Left colon (tissue), 2 donors: ENCODE measurements at regions not wholly inside any gene's neighbourhood (a gene's known extent, or its start where the extent isn't known, plus 50 kb on each side); places are given as distances from the start of the nearest gene placed in this dataset.
"Not testable (repeated sequence)": the region's sequence is repeated elsewhere in the genome, so short reads cannot be mapped to it uniquely, and the experiment has no call there.

Experiments used
- ATAC-seq: fragments of 200-7000 bp; cut with Tn5 transposase; one replicate; pipeline ENCODE4 v1.9.1; 2020; ENCODE audit warnings: mild to moderate bottlenecking, moderate library complexity
- DNase-seq, 2 donors: peaks; one replicate each; pipeline ENCODE4 v3.0.0-alpha.2; 2020
- intact Hi-C, 2 donors: fragments of 100-400 bp; cut with DNase I in 1 of 2; cut with micrococcal nuclease in 1 of 2; formaldehyde crosslinking; loops; one replicate each; pipeline versions ENCODE4 v1.11.2 to v1.14.0; 2022; cut with DNase I, micrococcal nuclease
- donor health status: DM: no; HTN: no; CAD: no.
- donor health status: DM: yes; HTN: yes; CAD: no.

GRCh38 chrX:142505839-142506238 lies 300.7 kb upstream of the MAGEC2 start:
- DNase-seq (no peak), ATAC-seq (no peak)
- intact Hi-C loops, result no loop called here

DNA sequence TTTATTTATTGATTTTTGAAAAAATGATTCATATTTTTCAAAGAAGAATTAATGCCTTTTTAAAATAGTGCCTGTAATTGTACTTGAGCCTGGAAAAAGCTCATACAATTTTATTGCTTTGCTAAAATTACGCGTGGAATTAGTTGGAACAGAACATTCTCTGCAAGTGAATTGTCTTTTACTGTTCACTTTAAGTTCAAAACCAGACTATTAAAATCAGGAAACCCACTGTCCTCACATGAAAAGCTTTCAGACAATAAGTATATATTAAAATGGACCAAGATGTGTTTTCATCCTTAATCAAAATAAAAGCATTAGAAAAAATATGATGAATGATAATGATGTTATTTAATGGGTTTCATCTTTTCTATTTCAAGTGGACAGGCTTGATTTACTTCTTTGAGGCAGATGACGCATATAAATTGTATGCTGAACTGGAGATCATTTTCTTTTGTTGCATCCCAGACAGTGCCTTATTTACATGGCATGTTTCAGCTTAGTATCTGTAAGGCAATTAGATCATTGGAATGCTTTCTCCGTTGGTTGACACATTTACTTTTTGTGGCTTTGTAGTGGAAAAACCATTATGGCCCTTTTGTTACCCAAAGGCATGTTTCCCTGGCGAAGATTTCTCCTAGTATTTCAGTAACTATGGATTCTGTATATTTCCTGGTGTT lies 299.0 kb upstream of the MAGEC2 start:
- ATAC-seq (no peak), DNase-seq (no peak)
- intact Hi-C loops, result no loop called here

DNA sequence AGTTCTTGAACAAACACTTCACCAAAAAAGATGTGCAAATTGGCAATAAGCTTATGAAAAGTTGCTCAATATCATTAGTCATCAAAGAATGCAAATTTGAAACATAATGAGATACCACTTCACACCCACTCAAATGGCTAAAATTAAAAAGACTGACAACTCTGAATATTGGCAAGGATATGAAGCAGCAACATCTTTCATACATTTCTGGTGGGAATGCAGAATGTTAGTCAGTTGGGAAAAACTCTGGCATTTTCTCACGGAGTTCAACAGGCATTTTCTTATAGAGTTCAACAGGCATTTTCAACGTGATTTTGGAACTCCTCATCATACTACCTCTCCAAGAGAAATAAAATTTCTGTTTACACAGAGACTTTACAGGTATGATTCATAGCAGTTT lies 297.4 kb upstream of the MAGEC2 start:
- intact Hi-C loops, result no loop called here
- ATAC-seq (no peak), DNase-seq (no peak)

- no peak for ATAC-seq
- intact Hi-C loops, result no loop called here
These were observed 294.9 kb upstream of the MAGEC2 start for GRCh38 chrX:142499992-142500391.

DNA sequence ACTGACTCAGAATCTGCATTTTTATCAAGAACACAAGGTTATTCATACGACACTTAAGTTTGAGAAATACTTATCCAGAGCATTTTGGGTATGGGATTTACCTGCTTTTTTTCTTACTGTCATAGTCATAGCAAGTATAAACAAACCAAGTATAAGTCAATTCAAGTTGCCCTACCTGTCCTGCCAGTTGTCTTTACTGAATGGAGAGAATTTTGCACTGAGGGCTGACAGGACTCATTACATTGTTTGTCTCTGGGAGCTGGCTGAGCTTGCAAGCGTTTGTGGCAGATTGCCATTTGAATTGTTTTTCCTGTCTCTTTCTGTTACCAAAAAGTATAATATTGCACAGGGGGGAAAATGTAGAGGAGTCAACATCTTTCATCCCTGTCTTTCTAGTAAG lies 278.9 kb upstream of the MAGEC2 start:
- DNase-seq (no peak), ATAC-seq (no peak)
- intact Hi-C loops, result no loop called here

More at GRCh38 chrX:142499992-142500391, 294.9 kb upstream of the MAGEC2 start:
- no peak for DNase-seq

GRCh38 chrX:142446349-142446748 lies 241.3 kb upstream of the MAGEC2 start:
- ATAC-seq (no peak), DNase-seq (no peak)
- intact Hi-C loops, result no loop called here

- DNase-seq (no peak), ATAC-seq (no peak)
These were observed 223.8 kb upstream of the MAGEC2 start for GRCh38 chrX:142428916-142429315.

DNA sequence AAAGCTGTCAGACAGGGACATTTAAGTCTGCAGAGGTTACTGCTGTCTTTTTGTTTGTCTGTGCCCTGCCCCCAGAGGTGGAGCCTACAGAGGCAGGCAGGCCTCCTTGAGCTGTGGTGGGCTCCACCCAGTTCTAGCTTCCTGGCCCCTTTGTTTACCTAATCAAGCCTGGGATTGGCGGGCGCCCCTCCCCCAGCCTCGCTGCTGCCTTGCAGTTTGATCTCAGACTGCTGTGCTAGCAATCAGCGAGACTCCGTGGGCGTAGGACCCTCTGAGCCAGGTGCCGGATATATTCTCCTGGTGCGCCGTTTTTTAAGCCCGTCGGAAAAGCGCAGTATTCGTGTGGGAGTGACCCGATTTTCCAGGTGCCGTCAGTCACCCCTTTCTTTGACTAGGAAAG lies 185.9 kb upstream of the MAGEC2 start:
- ATAC-seq, intact Hi-C loops, DNase-seq: not testable (repeated sequence)

More at GRCh38 chrX:142428916-142429315, 223.8 kb upstream of the MAGEC2 start:
- intact Hi-C loops, result no loop called here

- ATAC-seq (no peak), DNase-seq (no peak)
- intact Hi-C loops, result no loop called here
These were observed 158.4 kb upstream of the MAGEC2 start for GRCh38 chrX:142363501-142363900.

- no peak for ATAC-seq
- no peak for DNase-seq
- intact Hi-C loops, result no loop called here
These were observed 154.2 kb upstream of the MAGEC2 start for GRCh38 chrX:142359331-142359730.

DNA sequence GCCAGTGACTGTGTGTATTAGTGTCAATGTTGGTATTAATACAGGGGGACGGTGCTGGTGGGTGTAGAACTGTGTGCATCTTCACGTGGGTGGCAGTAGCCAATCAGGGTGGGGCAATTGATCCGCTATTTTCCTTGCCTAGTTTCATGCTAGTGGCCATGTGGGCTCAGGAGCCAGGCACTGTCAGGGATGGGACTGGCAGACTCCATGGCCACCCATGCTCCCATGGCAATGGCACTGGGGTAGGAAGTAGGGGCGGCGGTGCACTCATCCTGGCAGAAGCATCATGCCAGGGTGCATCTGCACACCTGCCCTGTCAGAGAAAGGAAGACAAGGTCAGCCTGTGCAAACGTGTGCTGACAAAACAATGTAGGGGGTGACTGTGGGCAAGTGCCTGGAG lies 122.1 kb upstream of the MAGEC2 start:
- intact Hi-C loops, result no loop called here
- no peak for ATAC-seq
- DNase-seq, result no peak

DNA sequence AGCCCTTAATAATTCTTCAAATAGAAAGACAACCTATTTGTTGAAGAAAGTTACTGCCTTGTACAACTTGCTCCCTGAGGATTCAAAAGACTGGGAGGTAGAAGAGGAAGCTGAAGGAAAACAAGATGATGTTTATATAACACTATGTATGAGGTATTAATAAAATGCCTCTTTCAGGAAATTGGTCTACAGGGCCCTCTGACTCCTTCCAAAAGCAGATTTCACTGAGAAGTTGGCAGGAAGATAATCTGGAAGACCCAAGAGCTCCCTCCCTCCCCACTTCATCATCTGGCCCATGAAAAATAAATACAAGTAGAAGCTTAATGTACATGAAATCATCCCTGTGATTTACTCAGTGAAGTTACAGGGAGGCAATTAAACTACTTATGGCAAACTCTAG lies 107.5 kb upstream of the MAGEC2 start:
- ATAC-seq, result no peak
- DNase-seq, result no peak
- intact Hi-C loops, result no loop called here

DNA sequence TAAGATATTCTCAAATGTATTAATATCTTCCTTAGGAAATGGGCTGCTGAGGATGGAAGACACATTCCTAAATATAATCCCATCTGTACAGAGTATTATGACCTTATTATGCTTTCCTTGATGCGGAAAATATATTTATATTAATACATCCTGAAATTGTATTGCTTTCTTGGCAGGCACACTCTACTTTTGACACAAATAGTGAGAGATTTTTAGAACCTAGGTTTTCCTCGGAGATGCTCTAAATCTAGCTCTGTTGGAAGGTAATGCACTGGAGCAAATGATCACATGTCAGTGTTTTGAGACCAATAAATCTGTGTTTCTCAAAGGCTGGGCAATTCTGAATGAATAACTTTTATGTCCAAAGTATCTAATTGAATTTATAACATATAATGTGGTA lies 94.3 kb upstream of the MAGEC2 start:
- ATAC-seq (no peak), DNase-seq (no peak)
- intact Hi-C loops, result no loop called here

DNA sequence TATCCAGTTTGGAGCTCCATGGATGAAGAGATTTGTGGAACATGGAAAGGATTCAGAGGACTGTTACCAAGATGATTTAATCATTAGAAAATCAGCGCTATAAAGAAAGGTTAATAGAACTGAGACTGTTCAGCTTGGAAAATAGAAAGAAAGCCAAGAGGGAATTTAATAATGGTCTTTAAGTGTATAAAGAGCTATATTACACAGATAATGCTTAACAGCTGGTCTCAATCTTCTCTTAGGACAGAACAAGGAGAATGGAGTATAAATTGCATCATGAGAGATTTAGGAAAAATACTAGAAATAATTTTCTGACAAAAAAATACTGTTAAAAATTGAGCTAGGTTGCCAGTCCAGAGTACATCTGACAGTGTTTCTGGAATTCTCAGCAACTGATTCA lies 91.3 kb upstream of the MAGEC2 start:
- ATAC-seq (no peak), DNase-seq (no peak)
- intact Hi-C loops, result no loop called here

DNA sequence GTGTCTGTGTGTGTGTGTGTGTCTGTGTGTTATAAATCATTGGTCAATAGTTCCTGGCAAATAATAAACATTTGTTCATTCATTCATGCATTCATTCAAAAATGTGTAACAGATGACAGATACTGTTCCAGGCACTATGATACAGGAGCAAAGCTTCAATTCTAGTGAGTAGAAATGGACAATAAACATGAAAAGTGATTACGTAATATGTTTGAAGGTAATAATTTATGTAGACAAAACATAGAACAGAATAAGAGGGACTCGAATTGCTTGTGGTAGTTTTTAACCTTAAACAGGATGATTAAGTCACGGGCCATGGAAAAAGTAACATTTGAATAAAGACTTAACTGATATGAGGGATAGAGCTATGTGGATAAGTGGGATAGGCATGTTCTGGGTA lies 90.1 kb upstream of the MAGEC2 start:
- ATAC-seq, result no peak
- no peak for DNase-seq
- intact Hi-C loops, result no loop called here

DNA sequence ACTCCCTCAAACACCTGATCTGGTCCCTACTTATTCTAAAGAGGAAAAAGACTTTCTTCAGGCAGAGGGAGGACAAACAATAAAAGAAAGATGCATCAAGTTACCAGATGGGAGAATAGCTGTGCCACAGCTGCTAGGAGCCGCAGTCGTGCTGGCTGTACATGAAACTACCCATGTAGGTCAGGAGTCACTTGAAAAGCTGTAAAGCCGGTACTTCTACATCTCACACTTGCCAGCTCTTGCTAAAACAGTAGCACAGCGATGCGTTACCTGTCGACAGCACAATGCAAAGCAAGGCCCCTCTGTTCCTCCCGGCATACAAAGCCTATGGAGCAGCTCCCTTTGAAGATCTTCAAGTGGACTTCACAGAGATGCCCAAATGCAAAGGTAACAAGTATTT lies 65.1 kb upstream of the MAGEC2 start:
- ATAC-seq, intact Hi-C loops, DNase-seq: not testable (repeated sequence)

DNA sequence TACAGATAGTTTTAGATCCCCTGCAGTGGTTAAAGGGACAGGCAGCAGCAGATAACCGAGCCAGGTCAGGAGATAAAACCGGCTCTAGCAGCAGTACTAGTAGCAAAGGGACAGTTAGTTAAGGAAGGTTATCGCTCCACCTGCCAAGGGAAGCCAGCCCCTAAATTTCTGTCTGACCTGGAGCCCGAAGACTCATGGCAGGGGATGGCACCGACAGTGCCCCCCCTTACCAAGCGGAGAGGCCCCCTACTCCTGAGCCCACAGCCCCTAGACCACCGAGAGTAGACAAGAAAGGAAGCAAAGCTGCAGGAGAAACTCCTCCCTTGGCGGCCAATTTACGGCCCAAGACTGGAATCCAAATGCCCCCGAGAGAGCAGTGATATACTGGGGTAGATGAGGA lies 61.3 kb upstream of the MAGEC2 start:
- ATAC-seq (no peak), DNase-seq (no peak)
- intact Hi-C loops, result no loop called here

GRCh38 chrX:142265549-142265948 lies 60.5 kb upstream of the MAGEC2 start:
- intact Hi-C loops, ATAC-seq, DNase-seq: not testable (repeated sequence)

DNA sequence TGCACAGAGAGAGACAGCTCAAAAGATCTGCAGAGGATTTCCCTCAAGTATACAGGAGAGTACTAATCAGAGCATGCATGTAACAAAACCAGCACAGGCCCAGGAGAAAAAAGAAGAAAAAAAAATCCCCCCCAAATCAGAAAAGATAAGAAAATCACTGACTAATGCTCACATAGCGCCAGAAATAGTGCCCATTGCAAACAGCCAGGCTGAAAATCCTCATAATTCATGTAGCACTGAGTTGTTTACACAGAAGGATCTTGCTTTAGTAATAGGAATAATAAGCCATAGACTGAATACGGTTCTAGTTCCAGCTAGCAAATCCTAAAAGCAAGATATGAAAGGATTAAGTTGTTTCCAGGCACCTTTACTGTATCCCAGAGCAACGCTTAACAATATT lies 51.8 kb upstream of the MAGEC2 start:
- intact Hi-C loops, result no loop called here
- no peak for DNase-seq
- no peak for ATAC-seq
